Kasumi-1 (cell line): ENCODE measurements at regions not wholly inside any gene's neighbourhood (a gene's known extent, or its start where the extent isn't known, plus 50 kb on each side); places are given as distances from the start of the nearest gene placed in this dataset.

Source experiments
- DNase-seq, 2 experiments: peaks; one replicate each; lab custom pipeline; 2025; lab: John Stamatoyannopoulos, UW

DNA sequence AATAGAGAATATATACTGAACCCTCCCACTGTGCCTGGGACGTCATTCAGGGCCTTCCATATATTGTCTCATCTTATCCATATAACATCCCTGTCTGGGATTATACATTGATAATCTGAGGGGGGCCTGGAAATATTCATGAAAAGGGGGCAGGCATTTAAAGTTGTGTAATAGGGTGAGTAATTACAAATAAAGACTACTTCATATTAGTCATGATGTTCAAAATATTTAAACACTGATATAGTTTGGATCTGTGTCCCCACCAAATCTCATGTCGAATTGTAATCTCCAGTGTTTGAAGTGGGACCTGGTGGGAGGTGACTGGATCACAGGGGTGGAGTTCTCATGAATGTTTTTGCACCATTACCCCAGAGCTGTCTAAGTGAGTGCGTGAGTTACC, 97.8 kb downstream of the AQP9 start:
- DNase-seq = no peak

DNA sequence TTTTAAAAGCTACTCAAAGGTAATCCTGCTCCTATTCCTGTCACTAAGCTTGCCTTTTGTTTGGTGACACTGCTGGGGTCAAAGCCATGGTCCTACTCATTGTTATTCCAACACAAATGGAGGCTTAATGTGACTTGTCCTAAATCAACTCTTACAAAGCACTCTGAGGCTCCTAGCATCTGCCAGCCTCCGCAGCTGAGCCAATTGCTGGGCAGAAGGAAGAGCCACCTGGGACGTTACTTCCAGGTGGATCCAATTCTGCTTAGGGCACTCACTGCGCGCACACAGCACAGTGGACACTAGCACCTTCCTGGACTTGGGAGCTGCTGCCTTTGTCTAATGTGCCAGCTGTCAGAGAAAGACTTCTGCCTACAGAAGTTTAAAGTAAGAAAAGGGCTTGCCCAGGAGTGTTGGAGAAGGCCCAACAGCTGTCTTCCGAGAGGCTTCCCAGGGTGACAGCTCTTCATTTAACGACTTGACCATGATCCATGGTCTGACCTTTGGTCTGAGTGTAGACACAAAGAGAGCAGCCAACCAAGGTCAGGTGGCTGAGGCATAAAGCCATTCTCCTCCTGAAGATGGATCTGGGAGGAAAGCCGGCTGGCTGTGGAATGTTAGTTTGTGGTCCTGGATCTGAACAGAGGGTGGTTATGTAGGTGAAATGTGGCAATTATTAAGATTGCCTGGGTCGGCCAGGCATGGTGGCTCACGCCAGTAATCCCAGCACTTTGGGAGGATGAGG, 102.2 kb downstream of the AQP9 start:
- DNase-seq = no peak

DNA sequence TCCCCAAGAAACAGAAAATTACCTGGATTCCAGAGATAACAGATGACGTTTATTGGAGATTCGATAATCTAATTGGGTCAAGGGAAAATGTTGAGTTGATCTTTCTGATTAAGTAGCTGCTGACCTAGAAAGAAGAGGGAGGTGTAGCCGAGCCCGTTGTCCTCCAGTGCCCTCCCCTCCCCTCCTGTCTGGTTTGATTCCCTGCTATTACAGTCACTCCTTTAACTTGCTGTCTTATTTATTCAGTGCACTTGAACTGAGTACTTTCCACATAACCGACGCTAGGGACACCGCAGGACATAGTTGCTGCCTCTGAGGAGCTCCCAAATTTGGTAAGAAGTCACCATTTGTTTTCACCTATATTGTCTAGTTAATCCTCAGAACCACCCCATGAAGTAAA, 103.7 kb downstream of the AQP9 start:
- no peak for DNase-seq

DNA sequence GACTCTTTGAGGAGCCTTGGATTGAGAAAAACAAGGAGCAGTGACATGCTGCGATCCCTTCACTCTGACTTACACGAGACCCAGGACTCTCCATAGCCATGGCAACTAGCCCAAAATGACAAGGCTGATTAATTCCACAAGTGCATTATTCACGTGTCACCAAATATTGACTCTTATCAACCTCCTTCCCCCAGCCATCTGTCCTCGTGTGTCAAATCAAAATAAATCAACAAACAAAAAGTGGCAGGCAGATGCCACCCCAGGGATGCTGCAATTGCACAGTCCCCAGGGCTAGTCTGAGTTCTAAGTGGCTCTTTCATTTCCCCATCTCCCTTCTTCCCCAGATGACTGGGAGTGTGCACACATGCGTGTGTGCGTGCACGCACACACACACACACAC, 104.9 kb downstream of the AQP9 start:
- DNase-seq = no peak

DNA sequence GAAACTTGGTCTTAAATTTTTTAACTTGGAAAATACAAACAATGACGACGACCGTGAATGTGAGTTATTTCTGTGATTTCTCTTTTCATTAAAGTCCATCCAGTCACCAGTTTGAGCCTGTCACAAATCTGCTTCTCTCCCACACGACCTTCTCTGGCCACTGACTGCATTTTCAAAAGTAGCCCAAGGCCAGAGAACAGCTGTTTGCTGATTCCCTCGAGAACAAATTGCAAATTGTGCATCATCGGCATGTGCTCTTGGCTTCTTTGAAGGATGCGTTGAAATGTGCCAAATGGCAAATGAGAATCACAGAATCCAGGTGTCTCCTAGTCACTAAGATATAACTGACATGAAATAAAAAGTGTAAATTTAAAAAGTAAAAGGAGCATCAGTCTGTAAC, 106.4 kb downstream of the AQP9 start:
- DNase-seq = no peak

DNA sequence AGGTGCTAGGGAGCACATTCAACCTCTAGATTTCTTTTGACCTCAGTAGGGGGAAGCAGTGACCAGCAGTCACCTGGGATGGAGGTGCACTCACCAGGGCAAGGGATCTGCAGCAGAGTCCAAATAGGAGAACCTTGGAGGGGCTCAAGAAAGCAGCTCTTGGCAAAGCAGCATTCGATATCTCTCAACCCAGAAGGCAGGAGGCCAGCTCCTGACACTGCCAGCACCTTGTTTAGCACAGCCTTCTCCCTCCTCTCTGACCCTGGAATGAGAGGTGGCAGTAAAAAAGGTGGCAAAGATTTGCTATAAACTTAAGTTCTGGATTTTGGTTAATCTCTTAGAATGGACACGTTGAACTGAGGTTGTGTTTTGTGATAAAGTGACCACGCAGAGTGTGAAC, 107.9 kb downstream of the AQP9 start:
- DNase-seq = no peak

DNA sequence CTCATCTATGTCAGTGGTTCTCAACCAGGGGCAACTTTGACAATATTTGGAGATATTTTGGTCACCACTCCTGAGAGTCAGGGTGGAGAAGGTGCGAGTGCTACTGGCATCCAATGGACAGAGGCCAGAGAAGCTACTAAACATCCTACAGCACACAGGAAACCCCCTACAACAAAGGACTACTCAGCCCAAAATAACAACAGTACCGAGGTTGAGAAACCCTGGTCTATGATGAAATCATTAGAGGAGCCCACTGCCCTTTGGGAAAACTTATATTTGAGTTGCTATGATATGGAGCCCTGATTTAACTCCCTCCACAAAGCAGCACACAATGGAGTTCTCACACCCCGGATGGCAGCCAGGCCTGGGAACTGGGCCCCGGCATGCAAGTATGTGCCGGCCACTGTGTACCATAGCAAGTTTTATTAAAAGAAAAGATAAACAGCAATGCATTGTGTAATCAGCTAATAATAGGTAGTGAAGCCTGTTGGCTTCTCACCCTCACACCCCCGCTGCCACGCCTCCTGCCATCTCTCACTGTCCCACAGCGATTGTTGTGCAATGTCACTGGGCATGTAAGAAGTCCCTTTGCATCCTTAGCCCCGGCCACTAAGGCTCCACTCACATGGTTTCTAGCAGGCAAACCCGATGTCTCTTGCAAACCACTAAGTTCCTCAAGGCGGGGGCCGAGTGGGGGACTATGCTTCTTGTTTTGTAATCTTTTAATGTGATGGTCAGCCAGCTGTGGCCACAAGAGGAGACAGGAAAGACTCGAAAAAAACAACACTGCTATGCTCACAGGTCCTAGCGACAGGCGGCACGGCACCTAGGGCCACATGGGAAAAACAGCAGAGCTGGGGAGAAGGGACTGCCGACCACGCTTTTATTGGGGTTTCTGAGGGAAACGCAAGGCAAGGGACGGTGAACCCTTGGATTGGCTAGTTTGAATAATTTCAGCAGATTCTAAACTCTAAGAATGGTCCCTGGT, 110.0 kb downstream of the AQP9 start:
- DNase-seq = no peak

DNA sequence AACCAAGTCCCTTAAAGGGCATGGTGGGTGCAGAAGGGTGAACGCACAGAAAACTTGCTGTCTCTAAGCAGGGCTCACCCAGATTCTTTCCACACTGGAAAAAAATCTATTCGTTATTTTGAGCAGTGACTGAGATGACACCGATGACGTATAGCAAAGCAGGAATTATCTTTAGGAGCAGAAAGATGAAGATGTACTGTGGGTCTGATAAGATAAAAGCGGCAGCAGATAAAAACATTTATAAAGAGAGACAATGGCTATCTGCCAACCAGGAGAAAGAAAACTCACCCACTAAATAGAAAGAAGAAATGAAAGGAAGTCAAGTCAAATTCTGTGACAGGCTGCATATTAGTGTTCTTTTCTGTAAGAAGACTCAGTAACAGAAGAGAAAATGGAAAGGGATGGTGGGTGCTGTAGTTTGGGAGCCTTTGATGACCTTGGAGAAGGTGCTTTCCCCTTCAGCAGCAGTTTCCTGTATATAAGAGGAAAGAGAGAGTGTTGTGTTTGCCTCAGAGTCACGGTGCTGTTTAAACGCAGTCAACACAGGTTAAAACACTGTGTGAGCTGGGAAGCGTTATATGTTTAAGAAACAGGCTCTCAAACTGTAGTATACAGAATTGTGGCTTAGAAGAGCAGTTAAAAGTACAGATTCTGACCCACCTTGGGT, 111.6 kb downstream of the AQP9 start:
- no peak for DNase-seq

DNA sequence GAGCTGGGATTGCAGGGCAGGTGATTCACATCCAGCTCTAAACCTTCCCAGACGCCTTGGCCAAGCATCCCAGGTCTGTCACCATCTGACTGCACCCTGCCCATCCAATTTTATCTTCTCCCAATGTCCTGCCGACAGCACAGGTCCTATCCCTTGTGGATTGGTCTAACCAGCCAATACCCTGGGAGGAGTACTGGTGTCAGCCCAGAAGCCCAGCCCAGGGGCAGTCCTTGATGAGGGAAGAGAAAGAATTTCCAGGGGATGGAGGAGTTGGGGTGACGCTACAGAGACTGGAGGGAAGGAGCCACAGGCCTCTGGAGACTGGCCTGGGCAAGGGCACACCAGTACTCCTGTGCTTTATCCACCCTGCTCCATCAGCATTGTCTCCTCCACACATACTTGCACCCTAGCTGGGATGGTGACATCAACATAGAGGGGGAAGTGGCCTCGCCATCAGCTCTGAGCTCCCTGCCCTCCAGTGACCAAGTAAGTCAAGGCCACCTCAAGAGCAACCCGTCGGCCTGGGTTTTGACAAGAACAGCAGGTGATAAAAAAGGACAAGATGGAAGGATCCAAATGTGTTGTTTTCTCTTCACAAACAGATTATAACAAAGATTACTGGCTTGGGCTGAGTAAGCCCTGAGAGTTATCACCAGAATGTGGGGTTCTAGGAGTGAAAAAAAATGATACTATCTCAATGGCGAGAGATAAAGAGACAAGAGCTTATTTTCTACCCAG, 114.6 kb downstream of the AQP9 start:
- DNase-seq = no peak

DNA sequence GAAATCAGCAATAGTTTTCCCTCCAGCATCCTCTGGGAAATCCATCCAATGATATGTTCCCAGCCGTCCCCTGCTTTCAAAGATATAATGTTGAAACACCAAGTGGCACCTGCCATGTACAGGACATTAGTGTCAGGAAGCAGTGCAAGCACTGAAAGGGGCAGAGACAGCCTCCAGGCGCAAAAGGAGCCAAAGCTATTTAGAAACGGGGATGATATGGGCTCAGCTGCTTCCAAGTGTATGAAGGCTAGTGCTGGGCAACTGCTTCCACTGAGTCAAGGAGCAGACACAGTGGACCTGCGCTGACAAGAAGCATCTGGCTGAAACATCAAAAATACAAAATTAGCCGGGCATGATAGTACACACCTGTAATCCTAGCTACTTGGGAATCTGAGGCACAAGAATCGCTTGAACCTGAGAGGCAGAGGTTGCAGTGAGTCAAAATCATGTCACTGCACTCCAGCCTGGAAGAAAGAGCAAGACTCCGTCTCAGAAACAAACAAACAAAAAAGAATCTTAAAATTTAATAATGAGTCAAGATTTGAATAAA, 119.7 kb downstream of the AQP9 start:
- DNase-seq = no peak

DNA sequence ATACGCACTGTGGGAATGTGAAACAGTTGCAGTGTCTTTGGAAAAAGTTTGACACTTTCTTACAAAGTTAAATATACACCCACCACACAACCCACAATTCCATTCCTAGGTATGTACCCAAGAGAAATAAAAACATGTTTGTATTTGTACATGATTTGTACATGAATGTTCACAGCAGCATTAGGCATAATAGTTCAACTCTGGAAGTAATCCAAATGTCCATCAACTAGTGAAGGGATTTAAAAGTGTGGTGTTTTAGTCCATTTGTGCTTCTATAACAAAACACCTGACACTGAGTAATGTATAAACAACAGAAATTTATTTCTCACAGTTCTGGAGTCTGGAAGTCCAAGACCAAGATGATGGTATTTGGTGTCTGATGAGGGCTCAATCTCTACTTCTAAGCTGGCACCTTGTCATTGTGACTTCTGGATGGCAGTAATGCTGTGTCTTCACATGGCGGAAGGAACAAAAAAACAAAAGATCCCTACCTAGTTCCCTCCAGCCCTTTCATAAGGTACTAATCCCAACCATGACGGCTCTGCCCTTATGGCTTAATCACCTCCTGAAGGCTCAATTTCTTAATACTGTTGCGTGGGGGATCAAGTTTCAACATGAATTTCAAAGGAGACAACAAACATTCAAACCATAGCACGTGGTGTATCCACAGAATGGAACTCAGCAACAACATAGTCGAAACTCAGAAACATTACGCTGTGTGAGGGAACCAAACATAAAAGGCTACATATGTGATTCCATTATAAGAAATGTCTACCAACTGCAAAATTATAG, 120.5 kb downstream of the AQP9 start:
- DNase-seq = no peak

DNA sequence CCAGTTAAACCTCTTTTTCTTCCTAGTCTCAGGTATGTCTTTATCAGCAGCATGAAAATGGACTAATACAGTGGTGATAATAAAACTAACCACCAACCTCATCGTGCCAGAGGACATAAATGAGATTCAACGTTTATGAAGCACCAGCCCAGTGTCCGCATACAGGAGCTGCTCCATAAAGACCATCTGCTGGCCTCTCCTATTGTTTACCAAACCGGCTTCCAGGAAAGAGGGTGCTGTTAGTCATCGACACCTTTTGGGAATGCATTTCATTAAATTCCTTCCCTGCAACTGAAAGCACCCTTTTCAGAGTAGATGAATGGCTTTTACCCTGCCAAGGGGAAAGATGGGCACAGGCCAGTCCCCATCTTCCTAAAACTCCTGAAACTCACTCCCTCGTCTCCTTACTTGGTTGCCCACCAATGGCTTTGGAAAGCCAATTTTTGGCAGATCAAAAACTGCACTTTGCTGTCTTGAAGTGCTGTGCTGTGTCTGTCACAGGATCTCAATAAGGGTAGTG, 122.1 kb downstream of the AQP9 start:
- DNase-seq = no peak

DNA sequence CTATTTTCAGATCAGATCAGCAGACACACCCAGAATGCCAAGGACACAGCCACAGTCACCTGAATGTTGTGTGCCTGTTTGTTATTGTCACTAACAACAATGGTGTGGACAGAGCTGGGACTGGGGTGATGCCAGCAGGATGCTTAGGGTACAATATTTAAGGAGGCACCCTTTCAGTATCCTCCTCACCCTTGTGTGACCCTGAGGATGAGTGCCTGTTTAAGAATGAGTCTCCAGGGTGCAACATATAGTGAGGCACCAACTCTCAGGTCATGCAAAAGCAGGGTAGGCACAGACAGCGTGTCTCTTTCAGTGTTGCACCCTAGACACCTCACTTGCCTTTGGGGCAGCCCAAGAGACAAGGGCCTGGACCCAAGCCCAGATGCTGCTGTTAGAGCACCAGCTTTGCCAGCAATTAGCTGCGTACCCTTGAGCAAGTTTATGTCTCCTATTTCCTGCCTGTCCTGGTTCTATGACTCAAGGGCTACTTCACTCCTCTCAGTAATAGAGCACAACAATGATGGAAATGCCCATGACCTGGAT, 122.6 kb downstream of the AQP9 start:
- no peak for DNase-seq

DNA sequence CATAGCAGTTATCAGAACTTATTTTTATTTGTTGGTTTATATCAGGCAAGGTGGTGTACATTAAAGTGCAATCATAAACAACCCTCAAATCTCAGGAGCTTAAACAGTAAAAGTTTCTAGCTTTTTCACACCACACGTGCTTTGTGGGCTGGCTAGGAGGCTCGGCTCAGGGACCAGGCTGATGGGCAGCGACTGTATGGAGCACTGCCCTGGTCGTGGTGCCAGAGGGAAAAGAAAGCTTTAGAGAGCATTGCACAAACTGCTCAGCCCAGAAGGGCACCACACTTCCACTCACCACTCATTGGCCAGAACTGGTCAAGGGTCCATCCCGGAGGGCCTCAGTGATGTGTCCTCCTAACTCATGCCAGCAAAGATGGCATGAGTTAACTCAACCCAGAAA, 123.2 kb downstream of the AQP9 start:
- DNase-seq = no peak

DNA sequence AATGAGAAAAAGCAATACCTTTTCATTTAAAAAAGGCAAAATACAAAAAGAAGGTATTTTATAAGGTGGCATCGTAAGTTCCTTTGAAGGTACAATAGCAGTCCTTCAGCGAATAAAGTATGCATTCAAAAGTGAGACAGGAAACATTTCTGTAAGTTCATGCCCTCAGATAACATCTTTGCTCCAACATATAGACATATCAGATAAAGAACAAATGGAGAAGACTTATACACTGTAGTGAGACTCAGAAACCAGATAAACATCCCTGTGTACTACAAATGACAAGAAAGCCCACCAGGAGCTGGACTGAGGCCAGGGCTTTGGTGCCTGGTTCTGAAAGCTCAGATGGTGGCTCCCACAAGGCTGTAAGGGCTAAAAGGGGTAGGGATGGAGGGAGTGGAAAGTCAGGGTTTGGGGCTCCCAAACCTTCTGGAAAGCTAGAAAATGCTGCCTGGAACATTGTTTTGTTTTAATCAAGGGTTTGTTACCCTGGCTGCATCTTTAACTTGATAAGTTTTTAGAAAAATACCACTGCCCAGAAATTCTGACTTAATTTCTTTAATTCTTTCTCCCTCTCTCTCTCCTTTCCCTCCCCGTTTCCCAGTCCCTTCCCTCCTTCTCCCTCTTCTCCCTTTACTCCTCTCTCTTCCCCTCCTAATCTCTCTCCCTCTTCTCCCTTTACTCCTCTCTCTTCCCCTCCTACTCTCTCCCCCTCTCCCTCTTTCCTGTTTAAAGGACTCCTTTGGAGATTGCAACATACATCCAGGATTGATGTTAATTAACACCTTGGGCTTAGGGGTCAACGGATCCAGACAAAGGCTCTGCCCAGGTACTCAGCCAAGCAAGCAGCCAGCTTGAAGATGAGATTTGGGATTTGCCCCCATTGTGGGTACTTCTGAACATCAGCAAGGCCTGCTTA, 126.1 kb downstream of the AQP9 start:
- DNase-seq = no peak

DNA sequence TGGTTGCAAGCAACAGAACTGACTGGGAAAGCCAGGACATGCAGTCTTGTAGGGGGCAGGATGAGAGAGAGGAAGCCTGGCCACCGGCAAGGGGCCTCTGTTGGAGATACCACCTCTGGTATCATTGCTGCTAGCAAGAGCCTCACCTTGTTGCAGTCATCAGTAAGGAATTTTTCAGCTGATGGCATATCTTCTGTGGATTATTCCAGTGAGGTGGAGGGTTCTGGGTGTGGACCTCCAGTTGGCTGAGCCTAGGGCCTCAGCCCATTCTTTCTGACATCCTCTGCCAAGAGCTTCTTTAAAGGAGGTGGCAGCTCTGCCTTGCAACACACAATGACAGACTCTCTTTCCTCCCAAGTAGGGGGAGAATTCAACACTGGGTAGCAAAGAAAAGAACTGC, 128.9 kb downstream of the AQP9 start:
- no peak for DNase-seq

DNA sequence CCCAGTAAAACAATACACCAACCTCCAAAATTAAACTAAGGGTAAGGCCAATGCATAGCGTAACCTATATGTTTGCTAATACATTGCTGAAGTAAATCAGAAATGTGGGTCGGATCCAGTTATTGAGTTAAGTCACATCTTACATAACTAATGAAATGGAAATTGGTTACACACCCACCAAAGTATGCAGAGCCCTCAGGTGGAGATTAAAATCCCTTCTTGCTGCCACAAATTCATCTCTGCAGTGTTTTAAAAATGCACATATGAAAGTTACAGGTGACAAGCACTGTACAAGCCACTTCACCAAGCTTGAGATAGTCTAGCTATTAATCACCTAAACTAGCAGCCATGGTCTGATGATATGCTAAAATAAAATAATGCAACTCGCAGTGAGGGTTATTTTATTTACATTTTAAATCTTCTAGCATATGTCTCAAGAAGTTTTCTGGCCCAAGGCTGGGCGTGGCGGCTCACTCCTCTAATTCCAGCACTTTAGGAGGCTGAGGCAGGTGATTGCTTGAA, 130.6 kb downstream of the AQP9 start:
- DNase-seq = no peak

DNA sequence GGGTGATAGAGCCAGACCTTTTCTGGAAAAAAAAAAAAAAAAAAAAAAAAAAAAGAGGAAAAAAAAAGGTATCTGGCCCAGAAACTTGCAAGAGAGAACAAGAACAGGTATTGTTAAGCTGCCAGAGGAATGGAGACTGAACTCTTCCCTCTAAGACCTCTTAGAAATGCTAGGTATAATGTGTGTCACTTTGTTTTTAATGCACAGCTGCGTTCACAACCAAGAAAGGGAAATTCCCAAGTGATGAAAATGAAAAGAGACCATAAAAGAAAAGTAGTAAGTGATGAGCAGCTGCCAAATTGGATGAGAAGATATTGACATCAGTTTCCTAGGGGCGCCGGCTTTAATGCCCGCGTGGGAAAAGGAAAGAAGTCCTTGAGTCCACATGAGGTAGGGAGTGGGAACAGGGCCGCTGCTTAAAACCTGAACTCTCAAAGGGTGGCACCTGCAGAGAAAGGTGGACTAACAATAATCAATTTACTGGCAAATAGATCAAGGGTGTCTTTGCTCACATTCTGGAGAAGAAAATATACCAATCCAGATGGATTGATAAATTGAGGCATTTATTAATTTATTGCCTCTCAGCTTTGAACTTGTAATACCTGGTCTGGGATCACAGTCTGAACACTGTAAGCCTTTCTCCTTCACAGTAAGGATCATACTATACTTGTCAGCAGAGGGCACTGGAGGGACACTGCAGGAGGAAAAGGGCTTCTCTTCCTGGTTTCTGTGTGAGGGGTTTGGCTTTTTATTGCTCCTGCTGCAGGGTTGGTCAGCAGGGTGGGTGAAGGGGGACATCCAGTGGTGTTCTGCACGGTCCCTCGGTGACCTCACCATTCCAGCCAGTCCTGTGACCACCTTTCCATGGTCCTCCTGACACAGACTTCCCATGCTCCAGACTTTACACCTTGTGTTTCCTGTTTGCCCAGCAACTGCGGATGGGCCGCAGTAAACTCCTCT, 131.6 kb downstream of the AQP9 start:
- DNase-seq = peak; percentile 82 to 87
